Effector memory CD4-positive, alpha-beta T cell (primary cell): ENCODE measurements at regions not wholly inside any gene's neighbourhood (a gene's known extent, or its start where the extent isn't known, plus 50 kb on each side); places are given as distances from the start of the nearest gene placed in this dataset.
"Not testable (repeated sequence)": the region's sequence is repeated elsewhere in the genome, so short reads cannot be mapped to it uniquely, and the experiment has no call there.

Experiments used
- DNase-seq, 3 donors: peaks; one replicate each; pipeline ENCODE4 v3.0.0-alpha.2; 2020
- H3K27ac ChIP-seq: 2 replicates; pipeline ENCODE4 v1.7.0; 2013; ENCODE audit warnings: mild to moderate bottlenecking, low read length, moderate library complexity; ENCODE audit not compliant: insufficient read depth, poor library complexity, severe bottlenecking
- H3K27me3 ChIP-seq: replicated peaks from 2 replicates; pipeline ENCODE4 v1.7.0; 2013; ENCODE audit warnings: mild to moderate bottlenecking, low read length; ENCODE audit not compliant: insufficient read depth, control insufficient read depth, poor library complexity, severe bottlenecking
- H3K36me3 ChIP-seq: 2 replicates; pipeline ENCODE4 v1.7.0; 2013; ENCODE audit warnings: mild to moderate bottlenecking, low read length, moderate library complexity; ENCODE audit not compliant: control insufficient read depth, insufficient read depth
- H3K4me1 ChIP-seq: 2 replicates; pipeline ENCODE4 v1.7.0; 2013; ENCODE audit warnings: low read length, mild to moderate bottlenecking; ENCODE audit not compliant: control insufficient read depth, insufficient read depth, poor library complexity, severe bottlenecking
- H3K4me3 ChIP-seq: 2 replicates; pipeline ENCODE4 v1.7.0; 2013; ENCODE audit warnings: low read length, low read depth, mild to moderate bottlenecking; ENCODE audit not compliant: insufficient read depth, poor library complexity, severe bottlenecking
- H3K9me3 ChIP-seq: 2 replicates; pipeline ENCODE4 v1.7.0; 2013; ENCODE audit warnings: mild to moderate bottlenecking, low read length, moderate library complexity; ENCODE audit not compliant: control insufficient read depth

GRCh38 chr7:6982375-6982774 is 156.3 kb upstream of the CCZ1B start:
- DNase-seq, H3K9me3 ChIP-seq: not testable (repeated sequence)

GRCh38 chr7:6986892-6987291 is 160.8 kb upstream of the CCZ1B start:
- not testable (repeated sequence) for H3K9me3 ChIP-seq, H3K27ac ChIP-seq, H3K27me3 ChIP-seq, H3K4me1 ChIP-seq, H3K4me3 ChIP-seq, DNase-seq, H3K36me3 ChIP-seq

More at GRCh38 chr7:6982375-6982774, 156.3 kb upstream of the CCZ1B start:
- not testable (repeated sequence) for H3K27ac ChIP-seq, H3K4me1 ChIP-seq, H3K4me3 ChIP-seq, H3K27me3 ChIP-seq, H3K36me3 ChIP-seq

DNA sequence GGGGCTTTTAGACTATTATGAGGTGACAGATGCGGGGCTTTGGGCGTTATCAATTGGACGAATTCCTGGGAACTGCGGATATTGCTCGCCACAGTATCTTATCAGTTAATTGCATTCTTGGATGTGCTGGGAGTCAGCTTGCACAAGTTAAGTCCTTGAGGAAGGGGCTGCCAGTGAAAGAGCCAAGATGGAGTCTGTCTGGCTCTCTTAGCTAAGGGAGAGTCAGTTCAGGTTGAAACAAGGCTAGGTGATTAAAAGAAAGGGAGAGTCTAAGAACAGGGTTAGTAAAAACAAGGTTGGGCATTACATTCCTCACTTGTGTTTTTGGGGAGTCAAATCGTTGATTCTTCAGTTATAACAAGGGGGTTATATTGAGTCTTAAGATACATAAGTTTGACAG is 162.5 kb upstream of the CCZ1B start:
- H3K27ac ChIP-seq, DNase-seq, H3K4me3 ChIP-seq, H3K27me3 ChIP-seq, H3K9me3 ChIP-seq, H3K36me3 ChIP-seq, H3K4me1 ChIP-seq: not testable (repeated sequence)

DNA sequence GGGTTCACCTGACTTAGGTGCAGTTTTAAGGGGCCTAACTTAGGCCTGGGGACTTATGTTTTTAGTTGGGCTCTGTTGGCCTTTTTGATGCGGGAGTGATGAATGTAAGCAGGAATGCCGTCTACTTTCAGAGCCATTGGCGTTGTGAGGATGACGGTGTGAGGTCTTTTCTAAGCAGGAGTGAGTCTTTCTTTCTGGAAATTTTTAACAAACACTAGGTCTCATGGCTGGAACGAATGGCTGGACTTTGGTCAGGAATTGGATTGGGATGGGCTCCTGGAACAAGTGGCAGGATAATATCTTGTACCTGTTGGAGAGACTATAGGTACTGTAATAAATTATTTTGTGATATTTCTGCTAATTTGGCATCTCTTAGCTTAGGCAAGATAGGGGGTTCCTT is 163.9 kb upstream of the CCZ1B start:
- not testable (repeated sequence) for H3K4me1 ChIP-seq, H3K36me3 ChIP-seq, DNase-seq, H3K4me3 ChIP-seq, H3K27me3 ChIP-seq, H3K27ac ChIP-seq, H3K9me3 ChIP-seq

DNA sequence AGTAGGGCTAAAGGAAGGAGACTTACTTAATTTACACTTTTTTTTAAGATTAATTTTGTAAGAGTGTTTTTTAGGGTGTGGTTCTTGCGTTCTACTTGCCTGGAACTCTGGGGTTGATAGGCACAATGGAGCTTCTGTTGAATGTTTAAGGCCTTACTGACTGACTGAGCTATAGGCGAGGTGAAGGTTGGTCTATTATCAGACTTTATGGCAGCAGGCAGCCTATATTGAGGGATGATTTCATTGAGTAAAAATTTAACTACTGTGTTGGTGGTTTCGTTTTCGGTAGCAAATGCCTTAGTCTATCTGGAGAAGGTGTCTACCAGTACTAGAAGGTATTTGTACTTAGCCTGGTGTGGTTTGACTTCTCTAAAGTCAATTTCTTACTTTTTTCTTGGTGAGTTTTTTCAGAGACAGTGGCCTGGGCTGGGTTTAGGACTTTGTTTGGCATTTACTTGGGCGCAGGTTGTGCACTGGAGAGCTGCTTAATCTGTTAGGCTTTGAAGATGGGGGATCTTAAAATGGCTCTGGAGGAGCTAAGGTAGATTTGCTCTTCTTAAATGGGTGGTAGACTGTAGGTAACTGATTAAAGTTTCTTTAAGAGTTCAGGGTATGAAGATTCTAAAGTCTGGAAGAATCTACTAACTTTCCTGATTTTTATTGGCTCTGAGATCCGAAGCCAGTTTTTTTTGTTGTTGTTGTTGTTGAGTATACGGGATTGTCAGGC is 164.5 kb upstream of the CCZ1B start:
- not testable (repeated sequence) for H3K4me3 ChIP-seq, H3K27ac ChIP-seq, H3K36me3 ChIP-seq, DNase-seq, H3K9me3 ChIP-seq, H3K4me1 ChIP-seq, H3K27me3 ChIP-seq

- H3K36me3 ChIP-seq, H3K4me3 ChIP-seq, H3K9me3 ChIP-seq, H3K27me3 ChIP-seq, H3K4me1 ChIP-seq: not testable (repeated sequence)
- peak overlapping the region; percentile 45 for H3K27ac ChIP-seq
- DNase-seq, result peak; percentile 33 to 60 (median 58)
These were observed 165.1 kb upstream of the CCZ1B start for GRCh38 chr7:6991169-6991611.

- H3K27ac ChIP-seq, result peak overlapping the region; percentile 45
- not testable (repeated sequence) for H3K4me1 ChIP-seq, DNase-seq, H3K9me3 ChIP-seq, H3K27me3 ChIP-seq, H3K4me3 ChIP-seq, H3K36me3 ChIP-seq
These were observed 165.6 kb upstream of the CCZ1B start for GRCh38 chr7:6991686-6992085.

GRCh38 chr7:6992133-6992532 is 166.1 kb upstream of the CCZ1B start:
- not testable (repeated sequence) for DNase-seq, H3K27ac ChIP-seq, H3K36me3 ChIP-seq, H3K9me3 ChIP-seq, H3K27me3 ChIP-seq, H3K4me1 ChIP-seq, H3K4me3 ChIP-seq

DNA sequence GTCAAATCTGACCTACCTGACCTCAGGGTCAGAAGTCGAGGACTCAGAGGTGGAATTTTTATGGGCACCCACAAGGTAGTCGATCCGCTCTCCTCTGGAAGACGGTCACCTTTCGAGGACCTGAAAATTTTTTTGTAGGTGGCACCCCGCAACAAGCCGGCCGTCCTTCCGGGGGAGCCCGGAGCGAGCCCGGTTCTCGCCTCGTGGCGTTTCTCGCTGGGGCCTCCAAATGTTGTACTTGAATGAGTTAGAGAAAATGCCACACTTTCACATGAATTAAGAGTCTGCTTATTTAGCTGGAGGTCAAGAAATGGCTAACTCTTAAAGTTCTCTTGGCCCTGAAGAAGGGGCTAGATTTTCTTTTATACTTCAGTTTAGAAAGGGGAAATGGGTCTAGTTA is 169.0 kb upstream of the CCZ1B start:
- not testable (repeated sequence) for H3K4me1 ChIP-seq, H3K36me3 ChIP-seq, H3K4me3 ChIP-seq, DNase-seq, H3K27me3 ChIP-seq, H3K27ac ChIP-seq, H3K9me3 ChIP-seq

DNA sequence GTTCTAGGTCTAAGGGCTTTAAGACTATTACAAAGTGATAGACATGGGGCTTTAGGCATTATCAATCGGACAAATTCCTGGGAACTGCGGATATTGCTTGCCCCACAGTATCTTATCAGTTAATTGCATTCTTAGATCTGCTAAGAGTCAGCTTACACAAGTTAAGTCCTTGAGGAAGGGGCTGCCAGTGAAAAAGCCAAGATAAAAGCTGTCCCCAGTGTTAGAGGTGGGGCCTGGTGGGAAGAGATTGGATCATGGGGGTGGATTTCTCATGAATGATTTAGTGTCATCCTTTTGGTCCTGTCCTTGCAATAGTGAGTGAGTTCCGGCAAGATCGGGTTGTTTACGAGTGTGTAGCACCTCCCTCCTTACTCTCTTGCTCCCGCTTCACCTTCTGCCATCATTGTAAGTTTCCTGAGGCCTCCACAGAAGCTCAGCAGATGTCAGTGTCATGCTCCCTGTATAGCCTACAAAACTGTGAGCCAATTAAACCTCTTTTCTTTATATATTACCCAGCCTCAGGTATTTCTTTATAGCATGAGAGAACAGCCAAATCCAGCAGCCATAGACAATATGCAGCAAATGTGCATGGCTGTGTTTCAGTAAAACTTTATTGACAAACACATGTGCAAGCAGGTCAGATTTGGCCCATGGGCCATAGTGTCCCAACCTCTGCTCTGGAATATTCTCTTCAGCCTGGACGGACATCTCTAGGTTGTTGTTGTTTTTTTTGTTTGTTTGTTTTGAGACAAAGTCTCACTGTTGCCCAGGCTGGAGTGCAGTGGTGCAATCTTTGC is 169.6 kb upstream of the CCZ1B start:
- not testable (repeated sequence) for H3K27ac ChIP-seq, H3K4me1 ChIP-seq, H3K27me3 ChIP-seq, DNase-seq, H3K4me3 ChIP-seq, H3K9me3 ChIP-seq, H3K36me3 ChIP-seq
